Neural progenitor cell (in vitro differentiated cells): ENCODE measurements at regions not wholly inside any gene's neighbourhood (a gene's known extent, or its start where the extent isn't known, plus 50 kb on each side); places are given as distances from the start of the nearest gene placed in this dataset.

Source experiments
- EZH2phosphoT487 ChIP-seq: fragments of 200-600 bp; sonication (generic); IDR thresholded peaks from 2 replicates; pipeline ENCODE4 v1.6.1; 2017; ENCODE audit warnings: antibody characterized with exemption
- TF ChIP-seq, protein P1 (sequence below): fragments of 200-600 bp; sonication (generic); IDR thresholded peaks from 2 replicates; pipeline ENCODE4 v1.5.1; 2017; ENCODE audit warnings: antibody characterized with exemption, mild to moderate bottlenecking

DNA sequence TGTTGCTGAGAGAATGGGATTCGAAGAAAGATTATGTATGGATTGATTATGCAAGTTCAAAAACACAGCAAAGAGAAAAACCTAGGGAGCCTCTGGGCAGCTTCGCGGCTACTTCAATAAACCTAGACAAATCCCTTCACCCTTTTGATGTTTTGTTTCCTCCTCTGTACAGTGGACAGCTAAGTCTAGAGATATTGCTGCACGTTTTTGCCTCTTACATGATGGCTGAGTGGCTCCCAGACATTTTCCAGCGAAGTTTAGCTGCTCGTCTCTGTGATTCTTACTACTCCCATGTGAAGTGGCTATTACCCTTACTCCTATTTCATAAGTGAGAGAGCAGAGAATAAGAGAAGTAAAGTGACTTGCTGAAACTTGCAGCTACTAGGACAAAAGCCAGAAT is 695.0 kb upstream of the GRM7 start:
- TF ChIP-seq, protein P1, sequence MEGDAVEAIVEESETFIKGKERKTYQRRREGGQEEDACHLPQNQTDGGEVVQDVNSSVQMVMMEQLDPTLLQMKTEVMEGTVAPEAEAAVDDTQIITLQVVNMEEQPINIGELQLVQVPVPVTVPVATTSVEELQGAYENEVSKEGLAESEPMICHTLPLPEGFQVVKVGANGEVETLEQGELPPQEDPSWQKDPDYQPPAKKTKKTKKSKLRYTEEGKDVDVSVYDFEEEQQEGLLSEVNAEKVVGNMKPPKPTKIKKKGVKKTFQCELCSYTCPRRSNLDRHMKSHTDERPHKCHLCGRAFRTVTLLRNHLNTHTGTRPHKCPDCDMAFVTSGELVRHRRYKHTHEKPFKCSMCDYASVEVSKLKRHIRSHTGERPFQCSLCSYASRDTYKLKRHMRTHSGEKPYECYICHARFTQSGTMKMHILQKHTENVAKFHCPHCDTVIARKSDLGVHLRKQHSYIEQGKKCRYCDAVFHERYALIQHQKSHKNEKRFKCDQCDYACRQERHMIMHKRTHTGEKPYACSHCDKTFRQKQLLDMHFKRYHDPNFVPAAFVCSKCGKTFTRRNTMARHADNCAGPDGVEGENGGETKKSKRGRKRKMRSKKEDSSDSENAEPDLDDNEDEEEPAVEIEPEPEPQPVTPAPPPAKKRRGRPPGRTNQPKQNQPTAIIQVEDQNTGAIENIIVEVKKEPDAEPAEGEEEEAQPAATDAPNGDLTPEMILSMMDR = no peak
- TF ChIP-seq EZH2phosphoT487 = no peak
